Suprapubic skin (tissue), 3 donors: ENCODE measurements at regions not wholly inside any gene's neighbourhood (a gene's known extent, or its start where the extent isn't known, plus 50 kb on each side); places are given as distances from the start of the nearest gene placed in this dataset.

Source experiments
- CTCF ChIP-seq, 2 donors: fragments of 200-600 bp in 1 of 2; fragments of 450-650 bp in 1 of 2; sonication (generic) in 1 of 2; IDR thresholded peaks; one replicate each; pipeline ENCODE4 v1.5.1; 2016 to 2019; ENCODE audit warnings: antibody characterized with exemption in 2 of 2, mild to moderate bottlenecking in 1 of 2, moderate library complexity in 1 of 2
- EP300 ChIP-seq: sonication (generic); formaldehyde crosslinking; IDR thresholded peaks from one replicate; pipeline ENCODE4 v1.6.1; 2017; ENCODE audit warnings: antibody characterized with exemption
- POLR2A ChIP-seq, 2 donors: fragments of 450-650 bp; IDR thresholded peaks; one replicate each; pipeline ENCODE4 v1.6.1; 2017; ENCODE audit warnings: antibody characterized with exemption in 2 of 2, mild to moderate bottlenecking in 2 of 2, moderate library complexity in 2 of 2

GRCh38 chr13:31418186-31418585 lies 218.4 kb downstream of the B3GLCT start:
- TF ChIP-seq CTCF (IDR thresholded peaks at IDR 0.05) (no peak), EP300 (no peak), POLR2A (IDR thresholded peaks at IDR 0.05) (no peak)
